Omental fat pad (tissue), 3 donors: ENCODE measurements at regions not wholly inside any gene's neighbourhood (a gene's known extent, or its start where the extent isn't known, plus 50 kb on each side); places are given as distances from the start of the nearest gene placed in this dataset.

Experiments used
- ATAC-seq: fragments of 150-250 bp; one replicate; pipeline ENCODE4 v1.9.1; 2016; ENCODE audit warnings: mild to moderate bottlenecking, moderate library complexity; ENCODE audit not compliant: low FRiP score
- DNase-seq: peaks from one replicate; pipeline ENCODE4 v3.0.0-alpha.2; 2019; ENCODE audit warnings: low spot score
- TF ChIP-seq, protein P1 (sequence below), 3 donors: fragments of 450-650 bp; IDR thresholded peaks; one replicate each; pipeline ENCODE4 v1.5.1; 2016 to 2017; ENCODE audit warnings: antibody characterized with exemption in 3 of 3, mild to moderate bottlenecking in 3 of 3, moderate library complexity in 2 of 3

DNA sequence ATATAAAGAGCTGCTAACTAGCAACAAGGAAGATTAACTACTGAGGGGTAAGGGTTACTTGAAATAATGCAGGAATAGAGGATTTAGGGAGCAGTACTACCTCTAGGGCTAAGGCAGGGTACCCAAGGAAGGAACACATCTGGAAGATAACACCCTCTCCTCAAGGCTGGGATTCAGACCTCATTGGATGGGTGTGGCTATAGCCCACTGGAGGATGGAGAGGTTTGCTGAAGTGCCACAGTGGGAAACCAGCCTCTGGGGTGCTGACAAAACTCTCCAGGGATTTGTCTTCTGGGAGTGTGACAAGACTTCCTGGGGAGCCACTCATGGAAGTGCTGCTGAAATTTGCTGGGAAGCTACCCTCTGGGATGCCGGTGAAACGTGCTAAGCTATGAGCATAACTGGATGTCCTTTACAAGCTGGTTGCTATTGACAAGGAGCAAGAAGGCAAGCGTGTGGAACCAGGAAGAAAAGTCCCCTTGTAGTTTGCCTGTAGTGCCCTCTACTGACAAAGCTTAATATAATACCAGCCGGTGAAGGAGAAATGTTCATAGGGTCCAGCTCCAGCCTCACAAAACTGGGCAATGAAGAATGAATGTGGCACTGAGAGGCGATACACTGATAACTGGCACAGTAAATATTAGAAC, 122.8 kb upstream of the USP24 start:
- TF ChIP-seq, protein P1, sequence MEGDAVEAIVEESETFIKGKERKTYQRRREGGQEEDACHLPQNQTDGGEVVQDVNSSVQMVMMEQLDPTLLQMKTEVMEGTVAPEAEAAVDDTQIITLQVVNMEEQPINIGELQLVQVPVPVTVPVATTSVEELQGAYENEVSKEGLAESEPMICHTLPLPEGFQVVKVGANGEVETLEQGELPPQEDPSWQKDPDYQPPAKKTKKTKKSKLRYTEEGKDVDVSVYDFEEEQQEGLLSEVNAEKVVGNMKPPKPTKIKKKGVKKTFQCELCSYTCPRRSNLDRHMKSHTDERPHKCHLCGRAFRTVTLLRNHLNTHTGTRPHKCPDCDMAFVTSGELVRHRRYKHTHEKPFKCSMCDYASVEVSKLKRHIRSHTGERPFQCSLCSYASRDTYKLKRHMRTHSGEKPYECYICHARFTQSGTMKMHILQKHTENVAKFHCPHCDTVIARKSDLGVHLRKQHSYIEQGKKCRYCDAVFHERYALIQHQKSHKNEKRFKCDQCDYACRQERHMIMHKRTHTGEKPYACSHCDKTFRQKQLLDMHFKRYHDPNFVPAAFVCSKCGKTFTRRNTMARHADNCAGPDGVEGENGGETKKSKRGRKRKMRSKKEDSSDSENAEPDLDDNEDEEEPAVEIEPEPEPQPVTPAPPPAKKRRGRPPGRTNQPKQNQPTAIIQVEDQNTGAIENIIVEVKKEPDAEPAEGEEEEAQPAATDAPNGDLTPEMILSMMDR (IDR thresholded peaks at IDR 0.05), result no peak
- DNase-seq (no peak), ATAC-seq (no peak)

DNA sequence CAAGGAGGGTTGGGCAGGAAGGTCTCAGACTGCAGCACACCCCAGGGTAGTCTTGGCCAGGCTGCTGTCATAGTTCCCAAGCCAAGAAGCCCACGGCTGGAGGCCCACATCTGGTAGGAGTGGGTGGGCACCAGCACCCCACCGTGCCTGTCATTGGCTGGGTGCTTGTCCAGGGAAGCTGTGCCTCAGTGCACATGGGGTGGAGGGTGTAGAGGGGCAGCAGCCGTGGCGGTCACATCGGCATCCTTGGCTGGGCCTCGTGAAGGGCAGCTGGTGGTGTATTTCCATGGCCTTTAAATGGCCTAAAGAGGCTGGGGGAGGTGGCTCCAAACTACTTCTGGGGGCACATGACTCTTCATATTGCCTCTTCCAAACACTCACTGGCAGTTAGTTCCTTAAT, 119.6 kb upstream of the USP24 start:
- no peak for ATAC-seq
- TF ChIP-seq, protein P1 (IDR thresholded peaks at IDR 0.05), result no peak
- no peak for DNase-seq

GRCh38 chr1:55334160-55334559, 119.0 kb upstream of the USP24 start:
- TF ChIP-seq, protein P1 (IDR thresholded peaks at IDR 0.05), result no peak
- DNase-seq, result no peak
- no peak for ATAC-seq

- no peak for ATAC-seq
- TF ChIP-seq, protein P1 (IDR thresholded peaks at IDR 0.05), result no peak
- no peak for DNase-seq
Observed at GRCh38 chr1:55333461-55333860, 118.3 kb upstream of the USP24 start.

DNA sequence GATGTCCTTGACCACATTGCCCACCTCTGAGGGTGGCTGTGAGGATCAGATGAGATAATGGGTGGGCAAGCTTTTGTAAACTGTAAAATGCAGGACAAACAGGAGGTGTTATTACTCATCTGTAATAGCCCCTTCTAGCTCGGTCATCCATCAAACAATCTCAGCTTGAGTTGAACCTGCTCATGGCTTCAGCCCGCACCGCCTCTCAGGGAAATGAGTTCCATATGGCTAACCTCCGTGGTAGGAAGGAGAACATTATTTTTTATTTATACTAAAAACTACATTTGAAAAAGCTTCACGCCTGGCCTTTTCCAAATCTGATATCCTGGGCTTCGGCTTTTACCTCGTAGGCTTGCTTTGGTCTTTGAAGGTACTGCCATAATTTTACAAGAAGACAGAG, 116.2 kb upstream of the USP24 start:
- TF ChIP-seq, protein P1 (IDR thresholded peaks at IDR 0.05), result no peak
- DNase-seq (no peak), ATAC-seq (no peak)

DNA sequence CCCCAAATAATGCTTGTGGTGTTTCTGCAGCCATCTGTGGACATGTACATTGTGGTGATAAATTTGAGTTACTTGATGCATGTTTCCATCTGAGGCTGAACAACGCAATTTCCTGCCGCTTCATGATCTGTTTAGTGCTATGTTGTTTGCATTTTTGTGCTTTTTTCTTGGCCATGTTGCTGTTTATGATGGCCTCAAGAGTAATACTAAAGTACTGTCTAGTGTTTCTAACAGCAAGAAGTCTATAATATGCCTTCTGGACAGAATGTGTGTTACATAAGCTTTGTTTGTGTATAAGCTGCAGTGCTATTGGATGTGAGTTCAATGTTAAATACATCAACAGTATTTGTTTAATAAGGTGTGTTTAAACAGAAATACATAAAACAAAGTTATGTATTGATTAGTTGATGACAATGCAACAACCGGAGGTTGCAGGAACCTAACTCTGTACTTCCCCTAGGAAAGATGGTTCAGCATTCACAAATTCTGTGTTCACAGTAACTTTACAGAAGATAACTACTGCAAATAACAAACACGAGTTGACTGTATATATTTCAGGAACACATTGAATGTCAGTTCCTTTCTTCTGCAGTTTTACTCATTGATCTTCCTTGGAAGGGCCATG, 114.8 kb upstream of the USP24 start:
- ATAC-seq (no peak), DNase-seq (no peak)
- TF ChIP-seq, protein P1 (IDR thresholded peaks at IDR 0.05), result no peak

GRCh38 chr1:55329091-55329490, 113.9 kb upstream of the USP24 start:
- TF ChIP-seq, protein P1 (IDR thresholded peaks at IDR 0.05), result no peak
- DNase-seq (no peak), ATAC-seq (no peak)
